ENCODE measurements at regions not wholly inside any gene's neighbourhood (a gene's known extent, or its start where the extent isn't known, plus 50 kb on each side); places are given as distances from the start of the nearest gene placed in this dataset.

DNA sequence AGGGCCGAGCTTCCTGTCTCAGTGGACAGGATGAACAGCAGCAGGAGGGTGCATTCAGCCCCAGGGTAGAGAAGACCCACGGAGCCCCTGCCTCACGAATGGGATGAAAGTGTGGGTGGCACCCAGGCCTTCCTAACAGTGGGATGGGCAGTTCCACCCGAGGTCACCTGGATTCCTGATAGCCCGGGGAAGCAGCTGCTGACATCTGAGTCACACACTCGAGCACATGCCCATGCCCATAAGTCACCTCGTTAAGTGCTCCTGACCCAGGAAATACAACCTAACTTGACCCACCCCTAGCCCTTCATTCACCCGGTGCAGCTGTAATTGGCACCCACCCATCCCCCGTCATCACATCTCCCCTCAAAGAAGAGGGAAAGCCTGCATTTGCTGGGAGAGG is 85.3 kb upstream of the FOXF1 start:
- TF ChIP-seq, protein P1, sequence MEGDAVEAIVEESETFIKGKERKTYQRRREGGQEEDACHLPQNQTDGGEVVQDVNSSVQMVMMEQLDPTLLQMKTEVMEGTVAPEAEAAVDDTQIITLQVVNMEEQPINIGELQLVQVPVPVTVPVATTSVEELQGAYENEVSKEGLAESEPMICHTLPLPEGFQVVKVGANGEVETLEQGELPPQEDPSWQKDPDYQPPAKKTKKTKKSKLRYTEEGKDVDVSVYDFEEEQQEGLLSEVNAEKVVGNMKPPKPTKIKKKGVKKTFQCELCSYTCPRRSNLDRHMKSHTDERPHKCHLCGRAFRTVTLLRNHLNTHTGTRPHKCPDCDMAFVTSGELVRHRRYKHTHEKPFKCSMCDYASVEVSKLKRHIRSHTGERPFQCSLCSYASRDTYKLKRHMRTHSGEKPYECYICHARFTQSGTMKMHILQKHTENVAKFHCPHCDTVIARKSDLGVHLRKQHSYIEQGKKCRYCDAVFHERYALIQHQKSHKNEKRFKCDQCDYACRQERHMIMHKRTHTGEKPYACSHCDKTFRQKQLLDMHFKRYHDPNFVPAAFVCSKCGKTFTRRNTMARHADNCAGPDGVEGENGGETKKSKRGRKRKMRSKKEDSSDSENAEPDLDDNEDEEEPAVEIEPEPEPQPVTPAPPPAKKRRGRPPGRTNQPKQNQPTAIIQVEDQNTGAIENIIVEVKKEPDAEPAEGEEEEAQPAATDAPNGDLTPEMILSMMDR (IDR thresholded peaks at IDR 0.05; ENCODE audit: low read length), result no peak
- no peak for TF ChIP-seq EZH2 (optimal IDR thresholded peaks at IDR 0.05; ENCODE audit: low read depth, low read length)
